IMR-90 (cell line): ENCODE measurements at regions not wholly inside any gene's neighbourhood (a gene's known extent, or its start where the extent isn't known, plus 50 kb on each side); places are given as distances from the start of the nearest gene placed in this dataset.

ENCODE experiments used
- ATAC-seq: fragments of 200-7000 bp; cut with Tn5 transposase; 2 replicates; pipeline ENCODE4 v1.9.1; 2020; ENCODE audit warnings: low read depth, mild to moderate bottlenecking, moderate library complexity
- BruUV-seq: library from RNA; stranded (reverse); fragments of 400-500 nt; replicated peaks from 2 replicates; lab custom pipeline; 2021; lab: Mats Ljungman, UMichigan
- CTCF ChIA-PET: fragments of 300-600 bp; formaldehyde crosslinking; extraction: SDS; loops from one replicate; lab custom pipeline; 2021; ENCODE audit warnings: antibody characterized with exemption; lab: Yijun Ruan, JAX
- POLR2A ChIA-PET: fragments of 300-600 bp; sonication (Branson Sonifier 250); formaldehyde crosslinking; loops from one replicate; lab custom pipeline; 2022; ENCODE audit warnings: antibody characterized with exemption; ENCODE audit not compliant: unreplicated experiment; lab: Charles Lee
- DNase-seq: peaks from one replicate; pipeline ENCODE4 v3.0.0; 2013
- H2AFZ ChIP-seq: replicated peaks from 2 replicates; pipeline ENCODE3; 2013; ENCODE audit warnings: low read length, mild to moderate bottlenecking; ENCODE audit not compliant: poor library complexity
- H2AK5ac ChIP-seq: 2 replicates; pipeline ENCODE4 v1.6.1; 2013; ENCODE audit warnings: low read depth, low read length, inconsistent platforms
- H2AK9ac ChIP-seq: replicated peaks from 2 replicates; pipeline ENCODE3; 2013; ENCODE audit warnings: mild to moderate bottlenecking, low read depth, low read length, moderate library complexity; ENCODE audit not compliant: poor library complexity
- H2BK120ac ChIP-seq: 2 replicates; pipeline ENCODE4 v1.6.1; 2013; ENCODE audit warnings: low read depth, low read length, inconsistent platforms
- H2BK15ac ChIP-seq: 3 replicates; pipeline ENCODE4 v1.6.1; 2013; ENCODE audit warnings: low read depth, low read length, inconsistent platforms
- H2BK20ac ChIP-seq: 2 replicates; pipeline ENCODE4 v1.6.1; 2013; ENCODE audit warnings: low read depth, mild to moderate bottlenecking, inconsistent platforms, low read length, moderate library complexity
- H2BK5ac ChIP-seq: 2 replicates; pipeline ENCODE4 v1.6.1; 2013; ENCODE audit warnings: mild to moderate bottlenecking, low read depth, low read length, inconsistent platforms; ENCODE audit not compliant: poor library complexity, severe bottlenecking
- H3K14ac ChIP-seq: replicated peaks from 2 replicates; pipeline ENCODE4 v1.6.1; 2013; ENCODE audit warnings: low read depth, low read length, inconsistent platforms
- H3K18ac ChIP-seq: 2 replicates; pipeline ENCODE4 v1.6.1; 2013; ENCODE audit warnings: low read depth, low read length, control low read depth
- H3K23ac ChIP-seq: 2 replicates; pipeline ENCODE4 v1.6.1; 2013; ENCODE audit warnings: low read depth, low read length, inconsistent platforms
- H3K27ac ChIP-seq: 2 replicates; pipeline ENCODE4 v1.5.1; 2013; ENCODE audit warnings: mild to moderate bottlenecking, control low read depth, low read length; ENCODE audit not compliant: insufficient read depth
- H3K27me3 ChIP-seq: 2 replicates; pipeline ENCODE4 v1.6.1; 2013; ENCODE audit warnings: low read length; ENCODE audit not compliant: control insufficient read depth, insufficient read depth
- H3K36me3 ChIP-seq: 2 replicates; pipeline ENCODE4 v1.6.1; 2013; ENCODE audit warnings: low read length, mixed read lengths; ENCODE audit not compliant: control insufficient read depth, insufficient read depth
- H3K4ac ChIP-seq: 2 replicates; pipeline ENCODE4 v1.6.1; 2013; ENCODE audit warnings: low read depth, low read length, inconsistent platforms
- H3K4me1 ChIP-seq: 2 replicates; pipeline ENCODE4 v1.6.1; 2013; ENCODE audit warnings: low read length, mixed read lengths; ENCODE audit not compliant: control insufficient read depth, insufficient read depth
- H3K4me2 ChIP-seq: 2 replicates; pipeline ENCODE4 v1.6.1; 2013; ENCODE audit warnings: low read depth, mild to moderate bottlenecking, control low read depth, low read length, moderate library complexity
- H3K4me3 ChIP-seq: 2 replicates; pipeline ENCODE4 v1.5.1; 2013; ENCODE audit warnings: low read depth, mild to moderate bottlenecking, control low read depth, low read length, moderate library complexity; ENCODE audit not compliant: insufficient read depth
- H3K56ac ChIP-seq: 2 replicates; pipeline ENCODE4 v1.6.1; 2013; ENCODE audit warnings: low read length, inconsistent platforms; ENCODE audit not compliant: insufficient read depth; ENCODE audit errors: extremely low read depth
- H3K79me1 ChIP-seq, 2 experiments: 2 replicates each; pipeline ENCODE4 v1.6.1; 2013; ENCODE audit warnings: low read length in 2 of 2, inconsistent platforms in 1 of 2, low read depth in 1 of 2
- H3K9ac ChIP-seq: 2 replicates; pipeline ENCODE4 v1.6.1; 2013; ENCODE audit warnings: low read depth, low read length, control low read depth
- H3K9me1 ChIP-seq: 2 replicates; pipeline ENCODE4 v1.6.1; 2013; ENCODE audit warnings: low read length, inconsistent platforms; ENCODE audit not compliant: insufficient read depth
- H3K9me3 ChIP-seq: 2 replicates; pipeline ENCODE4 v1.6.1; 2013; ENCODE audit warnings: low read length; ENCODE audit not compliant: control insufficient read depth, insufficient read depth
- H4K20me1 ChIP-seq: 2 replicates; pipeline ENCODE4 v1.6.1; 2013; ENCODE audit warnings: low read length, inconsistent platforms; ENCODE audit not compliant: insufficient read depth
- H4K5ac ChIP-seq: 2 replicates; pipeline ENCODE4 v1.6.1; 2013; ENCODE audit warnings: mild to moderate bottlenecking, low read depth, low read length, control low read depth
- H4K8ac ChIP-seq, 2 experiments: 2 replicates each; pipeline ENCODE4 v1.6.1; 2013; ENCODE audit warnings: low read depth in 2 of 2, low read length in 2 of 2, control low read depth in 1 of 2, inconsistent platforms in 1 of 2
- H4K91ac ChIP-seq: 2 replicates; pipeline ENCODE4 v1.6.1; 2013; ENCODE audit warnings: low read depth, low read length, inconsistent platforms; ENCODE audit not compliant: insufficient read depth
- BHLHE40 ChIP-seq: fragments of 150-350 bp; IDR thresholded peaks from 2 replicates; pipeline ENCODE4 v1.6.1; 2016; ENCODE audit warnings: mild to moderate bottlenecking, low read depth, low read length
- CEBPB ChIP-seq: IDR thresholded peaks from 2 replicates; pipeline ENCODE4 v1.6.1; 2012; ENCODE audit warnings: low read depth, low read length, improper control_type of control experiment
- FOS ChIP-seq: fragments of 150-350 bp; IDR thresholded peaks from 2 replicates; pipeline ENCODE4 v1.6.1; 2016; ENCODE audit warnings: low read depth, low read length
- MXI1 ChIP-seq: IDR thresholded peaks from 2 replicates; pipeline ENCODE4 v1.6.1; 2012; ENCODE audit warnings: low read depth, mild to moderate bottlenecking, low read length, moderate library complexity, borderline replicate concordance
- NFE2L2 ChIP-seq: fragments of 150-350 bp; IDR thresholded peaks from 2 replicates; pipeline ENCODE4 v1.6.1; 2016; ENCODE audit warnings: low read depth, mild to moderate bottlenecking, low read length
- POLR2A ChIP-seq: IDR thresholded peaks from 2 replicates; pipeline ENCODE4 v1.6.1; 2012; ENCODE audit warnings: mild to moderate bottlenecking, low read depth, low read length
- RAD21 ChIP-seq: IDR thresholded peaks from 2 replicates; pipeline ENCODE4 v1.6.1; 2012; ENCODE audit warnings: low read length, improper control_type of control experiment
- WGBS, 2 experiments: methylation state at CpG; one replicate each; pipeline versions ENCODE4 v1.1.5 to v1.1.7; 2013; ENCODE audit warnings: missing lambda C conversion rate in 2 of 2; ENCODE audit not compliant: insufficient read length in 1 of 2; ENCODE audit errors: extremely low coverage in 2 of 2; 5-methylcytosine and 5-hydroxymethylcytosine counted together
- dilution Hi-C: fragments of 300-500 bp; cut with HindIII; formaldehyde crosslinking; loops from one replicate; pipeline ENCODE4 v1.14.3; 2018; ENCODE audit warnings: low sequenced_read_pairs; ENCODE audit not compliant: unreplicated experiment
- in situ Hi-C: fragments of 300-500 bp; cut with MboI; formaldehyde crosslinking; loops from 3 replicates; pipeline ENCODE4 v1.14.3; 2019; ENCODE audit warnings: low sequenced_read_pairs, inconsistent platforms, mixed read lengths
- intact Hi-C: fragments of 100-400 bp; cut with micrococcal nuclease; formaldehyde crosslinking; loops from 2 replicates; pipeline ENCODE4 v1.10.0; 2022
- TF ChIP-seq, protein P1 (sequence below): fragments of 150-350 bp; IDR thresholded peaks from 2 replicates; pipeline ENCODE4 v1.6.1; 2016; ENCODE audit warnings: low read depth, mild to moderate bottlenecking, low read length, moderate library complexity, borderline replicate concordance
- TF ChIP-seq, protein P2 (sequence below): fragments of 150-350 bp; IDR thresholded peaks from 2 replicates; pipeline ENCODE4 v1.6.1; 2017; ENCODE audit warnings: mild to moderate bottlenecking, antibody characterized with exemption, low read length, low read depth
- TF ChIP-seq, protein P3 (sequence below): conservative IDR thresholded peaks from 2 replicates; pipeline ENCODE4 v1.5.1; 2012; ENCODE audit warnings: mild to moderate bottlenecking, low read depth, low read length, improper control_type of control experiment

- no peak overlapping the region for H3K4me2 ChIP-seq
- H3K9me1 ChIP-seq, result no peaks in the 10 kb centered on the region
- H3K79me1 ChIP-seq, result no peaks in the 10 kb centered on the region
- H3K4me3 ChIP-seq, result no peak overlapping the region
- H3K9me3 ChIP-seq, result no peaks in the 10 kb centered on the region
- H2AK5ac ChIP-seq, result no peak overlapping the region
- DNase-seq (no peak), ATAC-seq (no peak)
- H2AK9ac ChIP-seq, result no peak overlapping the region
- dilution Hi-C loops (no loop called here), intact Hi-C loops (loop anchor here (1.0 to 10.0 kb wide), 7 partner anchors 305 to 790 kb away; no protein-coding TSS in a partner anchor), in situ Hi-C loops (loop anchor here (10.0 to 25.0 kb wide), 3 partner anchors 300 to 707 kb away; partner anchors contain the start of gene COL9A1)
- TF ChIP-seq NFE2L2 (no peak), CEBPB (no peak), POLR2A (no peak), FOS (no peak), BHLHE40 (no peak), MXI1 (no peak), RAD21 (no peak)
- TF ChIP-seq, protein P1, sequence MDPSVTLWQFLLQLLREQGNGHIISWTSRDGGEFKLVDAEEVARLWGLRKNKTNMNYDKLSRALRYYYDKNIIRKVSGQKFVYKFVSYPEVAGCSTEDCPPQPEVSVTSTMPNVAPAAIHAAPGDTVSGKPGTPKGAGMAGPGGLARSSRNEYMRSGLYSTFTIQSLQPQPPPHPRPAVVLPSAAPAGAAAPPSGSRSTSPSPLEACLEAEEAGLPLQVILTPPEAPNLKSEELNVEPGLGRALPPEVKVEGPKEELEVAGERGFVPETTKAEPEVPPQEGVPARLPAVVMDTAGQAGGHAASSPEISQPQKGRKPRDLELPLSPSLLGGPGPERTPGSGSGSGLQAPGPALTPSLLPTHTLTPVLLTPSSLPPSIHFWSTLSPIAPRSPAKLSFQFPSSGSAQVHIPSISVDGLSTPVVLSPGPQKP, result no peak
- TF ChIP-seq, protein P2, sequence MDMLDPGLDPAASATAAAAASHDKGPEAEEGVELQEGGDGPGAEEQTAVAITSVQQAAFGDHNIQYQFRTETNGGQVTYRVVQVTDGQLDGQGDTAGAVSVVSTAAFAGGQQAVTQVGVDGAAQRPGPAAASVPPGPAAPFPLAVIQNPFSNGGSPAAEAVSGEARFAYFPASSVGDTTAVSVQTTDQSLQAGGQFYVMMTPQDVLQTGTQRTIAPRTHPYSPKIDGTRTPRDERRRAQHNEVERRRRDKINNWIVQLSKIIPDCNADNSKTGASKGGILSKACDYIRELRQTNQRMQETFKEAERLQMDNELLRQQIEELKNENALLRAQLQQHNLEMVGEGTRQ, result no peak
- TF ChIP-seq, protein P3, sequence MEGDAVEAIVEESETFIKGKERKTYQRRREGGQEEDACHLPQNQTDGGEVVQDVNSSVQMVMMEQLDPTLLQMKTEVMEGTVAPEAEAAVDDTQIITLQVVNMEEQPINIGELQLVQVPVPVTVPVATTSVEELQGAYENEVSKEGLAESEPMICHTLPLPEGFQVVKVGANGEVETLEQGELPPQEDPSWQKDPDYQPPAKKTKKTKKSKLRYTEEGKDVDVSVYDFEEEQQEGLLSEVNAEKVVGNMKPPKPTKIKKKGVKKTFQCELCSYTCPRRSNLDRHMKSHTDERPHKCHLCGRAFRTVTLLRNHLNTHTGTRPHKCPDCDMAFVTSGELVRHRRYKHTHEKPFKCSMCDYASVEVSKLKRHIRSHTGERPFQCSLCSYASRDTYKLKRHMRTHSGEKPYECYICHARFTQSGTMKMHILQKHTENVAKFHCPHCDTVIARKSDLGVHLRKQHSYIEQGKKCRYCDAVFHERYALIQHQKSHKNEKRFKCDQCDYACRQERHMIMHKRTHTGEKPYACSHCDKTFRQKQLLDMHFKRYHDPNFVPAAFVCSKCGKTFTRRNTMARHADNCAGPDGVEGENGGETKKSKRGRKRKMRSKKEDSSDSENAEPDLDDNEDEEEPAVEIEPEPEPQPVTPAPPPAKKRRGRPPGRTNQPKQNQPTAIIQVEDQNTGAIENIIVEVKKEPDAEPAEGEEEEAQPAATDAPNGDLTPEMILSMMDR, result no peak
- ChIA-PET POLR2A (no interaction called here), CTCF (interaction anchor here (1.3 kb wide), 1 partner anchor 702 kb away, joined by 3 read pairs; no protein-coding TSS in a partner anchor)
- H3K4ac ChIP-seq, result no peak overlapping the region
- BruUV-seq, result no TSS peak
- no peak overlapping the region for H2BK120ac ChIP-seq
- no peaks in the 10 kb centered on the region for H3K4me1 ChIP-seq
- H3K9ac ChIP-seq, result no peak overlapping the region
- no peak overlapping the region for H3K56ac ChIP-seq
- no peak overlapping the region for H3K14ac ChIP-seq
- no peak overlapping the region for H3K27ac ChIP-seq
- no peak overlapping the region for H4K8ac ChIP-seq
- WGBS, 2 experiments, result no CpG with 5 or more reads among the region's 1 CpG
- no peak overlapping the region for H3K18ac ChIP-seq
- H3K36me3 ChIP-seq, result no peaks in the 10 kb centered on the region
- H2BK20ac ChIP-seq, result no peak overlapping the region
- no peak overlapping the region for H2AFZ ChIP-seq
- H2BK15ac ChIP-seq, result no peak overlapping the region
- H4K5ac ChIP-seq, result no peak overlapping the region
- no peak overlapping the region for H3K23ac ChIP-seq
- peaks cover 6% of the 10 kb centered on the region for H3K27me3 ChIP-seq
- H4K91ac ChIP-seq, result no peak overlapping the region
- no peaks in the 10 kb centered on the region for H4K20me1 ChIP-seq
- no peak overlapping the region for H2BK5ac ChIP-seq
These were observed 55.1 kb upstream of the B3GAT2 start for GRCh38 chr6:71011871-71012371.
